ENCODE measurements at regions not wholly inside any gene's neighbourhood (a gene's known extent, or its start where the extent isn't known, plus 50 kb on each side); places are given as distances from the start of the nearest gene placed in this dataset.
"Not testable (repeated sequence)": the region's sequence is repeated elsewhere in the genome, so short reads cannot be mapped to it uniquely, and the experiment has no call there.

- DNase-seq = no peak
Measured at GRCh38 chr6:40671001-40671693, 84.0 kb upstream of the LRFN2 start.

GRCh38 chr6:40669343-40669742, 82.2 kb upstream of the LRFN2 start:
- DNase-seq = no peak

GRCh38 chr6:40668203-40668602, 81.0 kb upstream of the LRFN2 start:
- DNase-seq = no peak

GRCh38 chr6:40666530-40666929, 79.4 kb upstream of the LRFN2 start:
- peak; percentile 52 for DNase-seq

GRCh38 chr6:40661726-40662125, 74.6 kb upstream of the LRFN2 start:
- no peak for DNase-seq

GRCh38 chr6:40656772-40657171, 69.6 kb upstream of the LRFN2 start:
- DNase-seq = not testable (repeated sequence)

GRCh38 chr6:40654828-40655227, 67.7 kb upstream of the LRFN2 start:
- no peak for DNase-seq

GRCh38 chr6:40645043-40645442, 57.9 kb upstream of the LRFN2 start:
- no peak for DNase-seq

GRCh38 chr6:40642837-40643236, 55.7 kb upstream of the LRFN2 start:
- no peak for DNase-seq

- DNase-seq = no peak
Measured at GRCh38 chr6:40642190-40642589, 55.0 kb upstream of the LRFN2 start.

- no peak for DNase-seq
Measured at GRCh38 chr6:40640599-40641227, 53.5 kb upstream of the LRFN2 start.

Data from NCI-H446 treated with DMSO at 0.1 percent for 48 hours (cell line).